HFF-Myc (cell line): ENCODE measurements at regions not wholly inside any gene's neighbourhood (a gene's known extent, or its start where the extent isn't known, plus 50 kb on each side); places are given as distances from the start of the nearest gene placed in this dataset.

Experiments
- DNase-seq: peaks from one replicate; pipeline ENCODE4 v3.0.0-alpha.2; 2011; ENCODE audit warnings: low read depth; ENCODE audit errors: extremely low read depth
- H3K4me3 ChIP-seq: replicated peaks from 2 replicates; pipeline ENCODE4 v1.5.1; 2011; ENCODE audit warnings: low read depth, mild to moderate bottlenecking, control low read depth, low read length
- CTCF ChIP-seq: IDR thresholded peaks from 2 replicates; pipeline ENCODE4 v1.5.1; 2012; ENCODE audit warnings: mild to moderate bottlenecking, low read depth, low read length, control low read depth; ENCODE audit errors: missing control alignments

DNA sequence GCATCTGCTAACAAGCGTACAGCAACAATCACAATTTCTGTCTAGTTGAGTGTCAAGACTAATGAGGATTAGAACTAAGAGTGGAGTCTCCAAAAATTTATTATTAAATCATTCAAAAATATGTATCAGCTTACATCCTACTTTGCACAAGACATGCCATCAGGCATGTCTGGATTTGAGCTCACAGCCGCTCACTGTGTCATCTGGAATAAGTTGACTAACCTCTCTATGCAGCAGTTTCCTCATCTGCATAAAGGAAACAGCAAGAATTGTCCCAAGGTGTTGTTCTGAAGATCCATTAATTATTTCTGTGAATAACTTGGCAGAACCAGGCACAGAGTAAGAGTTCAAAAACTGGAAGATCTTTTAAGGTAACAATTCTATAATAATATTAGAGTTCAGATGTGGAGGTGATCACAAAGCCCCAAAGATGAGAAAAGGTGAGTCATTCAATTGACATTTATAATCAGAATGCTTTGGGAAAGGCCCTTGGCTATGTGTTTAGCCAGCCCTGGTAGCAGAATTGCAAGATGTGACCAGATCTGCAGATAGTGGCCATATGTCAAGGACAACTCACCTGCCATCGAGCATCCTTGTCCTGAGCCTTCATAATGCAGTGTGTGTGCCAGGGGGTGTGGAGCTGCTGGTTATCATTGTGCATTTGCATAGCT, 264.0 kb downstream of the FOXA2 start:
- no peak for TF ChIP-seq CTCF

GRCh38 chr20:22315771-22316170, 268.6 kb downstream of the FOXA2 start:
- H3K4me3 ChIP-seq: no peak overlapping the region
- DNase-seq: no peak
- no peak for TF ChIP-seq CTCF

More for the DNA sequence above, 264.0 kb downstream of the FOXA2 start:
- no peak for DNase-seq
- H3K4me3 ChIP-seq: no peak overlapping the region

GRCh38 chr20:22315073-22315472, 269.3 kb downstream of the FOXA2 start:
- H3K4me3 ChIP-seq: no peak overlapping the region
- no peak for DNase-seq
- no peak for TF ChIP-seq CTCF

DNA sequence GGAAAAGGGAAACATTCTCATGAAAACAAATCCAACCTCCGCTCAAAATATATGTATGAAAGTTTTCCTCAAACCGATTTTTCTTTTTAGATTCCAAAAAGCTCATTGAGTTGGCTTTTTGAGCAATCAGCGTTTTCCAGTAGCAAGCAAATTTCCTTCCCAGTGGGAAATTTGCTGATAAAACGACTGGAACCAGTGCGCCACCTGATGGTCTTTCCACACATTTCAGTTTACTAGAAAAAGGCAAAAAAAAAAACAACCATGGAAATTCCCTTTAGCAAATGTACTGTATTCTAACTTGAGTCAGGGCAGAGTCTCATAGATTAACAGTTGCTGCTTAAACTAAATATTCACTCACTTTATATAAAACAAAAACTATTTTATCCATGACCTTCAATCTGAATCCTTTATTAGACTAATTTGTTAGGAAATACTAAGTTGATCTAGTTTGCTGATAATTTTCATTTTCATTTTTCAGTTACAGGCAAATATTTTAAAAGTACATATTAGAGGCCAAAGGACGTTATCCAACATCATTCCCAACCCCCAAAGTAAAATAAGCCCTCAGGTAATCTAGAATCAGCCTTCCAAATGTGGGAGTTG, 271.5 kb downstream of the FOXA2 start:
- no peak for DNase-seq
- TF ChIP-seq CTCF: peak; percentile 32
- H3K4me3 ChIP-seq: no peak overlapping the region

GRCh38 chr20:22308934-22309333, 275.4 kb downstream of the FOXA2 start:
- no peak for DNase-seq
- no peak for TF ChIP-seq CTCF

DNA sequence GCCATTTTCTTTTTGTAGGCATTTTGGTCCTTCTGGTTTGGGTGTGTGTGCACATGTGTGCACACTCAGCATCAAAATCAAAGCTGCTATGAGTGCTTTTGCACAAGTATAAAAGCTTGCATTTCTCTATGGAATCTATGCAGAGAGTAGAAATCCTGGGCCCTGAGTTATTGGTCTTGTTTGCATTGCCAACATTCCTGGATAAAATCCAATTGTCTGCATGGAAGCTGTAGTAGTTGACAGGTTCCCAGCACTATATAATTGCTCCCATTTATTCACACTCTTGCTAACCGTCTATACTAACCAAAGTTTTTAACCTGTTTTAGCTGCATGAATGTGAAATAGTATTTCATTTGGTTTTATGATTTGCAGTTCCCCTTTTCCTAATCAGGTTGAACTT, 277.0 kb downstream of the FOXA2 start:
- TF ChIP-seq CTCF: no peak

More at GRCh38 chr20:22308934-22309333, 275.4 kb downstream of the FOXA2 start:
- H3K4me3 ChIP-seq: no peak overlapping the region

More for the DNA sequence above, 277.0 kb downstream of the FOXA2 start:
- no peak for DNase-seq
- no peak overlapping the region for H3K4me3 ChIP-seq
